OCI-LY1 (cell line): ENCODE measurements at regions not wholly inside any gene's neighbourhood (a gene's known extent, or its start where the extent isn't known, plus 50 kb on each side); places are given as distances from the start of the nearest gene placed in this dataset.

Experiments used
- EZH2 ChIP-seq: fragments of 200-600 bp; sonication (generic), shearing (Covaris generic); IDR thresholded peaks from 2 replicates; pipeline ENCODE4 v1.8.0; 2017; ENCODE audit warnings: borderline replicate concordance, mixed run types, mild to moderate bottlenecking, antibody characterized with exemption, low read length, moderate library complexity, mixed read lengths
- TF ChIP-seq, protein P1 (sequence below): fragments of 200-600 bp; sonication (generic), shearing (Covaris generic); IDR thresholded peaks from 2 replicates; pipeline ENCODE4 v1.5.1; 2017; ENCODE audit warnings: mild to moderate bottlenecking, antibody characterized with exemption, low read length, moderate library complexity, mixed read lengths

DNA sequence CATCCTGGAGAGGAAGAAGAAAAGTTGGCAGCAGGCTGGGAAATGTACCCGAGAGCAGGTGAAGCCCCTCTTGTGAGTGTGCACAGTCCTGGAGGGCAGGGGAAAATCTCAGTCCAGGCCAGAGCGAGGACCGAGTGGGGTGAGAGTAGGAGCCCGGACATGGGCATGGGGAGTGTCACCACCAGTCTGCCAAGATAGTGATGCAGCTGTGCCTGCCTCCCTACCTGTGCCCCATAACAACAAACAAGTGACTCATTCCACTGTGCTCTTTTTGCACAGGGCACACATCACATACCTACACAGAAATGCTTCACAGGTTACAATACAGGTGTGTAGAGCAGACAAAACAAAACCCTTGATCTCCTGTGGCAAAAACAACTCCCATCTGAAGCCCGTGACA lies 205.9 kb upstream of the PELI2 start:
- TF ChIP-seq, protein P1, sequence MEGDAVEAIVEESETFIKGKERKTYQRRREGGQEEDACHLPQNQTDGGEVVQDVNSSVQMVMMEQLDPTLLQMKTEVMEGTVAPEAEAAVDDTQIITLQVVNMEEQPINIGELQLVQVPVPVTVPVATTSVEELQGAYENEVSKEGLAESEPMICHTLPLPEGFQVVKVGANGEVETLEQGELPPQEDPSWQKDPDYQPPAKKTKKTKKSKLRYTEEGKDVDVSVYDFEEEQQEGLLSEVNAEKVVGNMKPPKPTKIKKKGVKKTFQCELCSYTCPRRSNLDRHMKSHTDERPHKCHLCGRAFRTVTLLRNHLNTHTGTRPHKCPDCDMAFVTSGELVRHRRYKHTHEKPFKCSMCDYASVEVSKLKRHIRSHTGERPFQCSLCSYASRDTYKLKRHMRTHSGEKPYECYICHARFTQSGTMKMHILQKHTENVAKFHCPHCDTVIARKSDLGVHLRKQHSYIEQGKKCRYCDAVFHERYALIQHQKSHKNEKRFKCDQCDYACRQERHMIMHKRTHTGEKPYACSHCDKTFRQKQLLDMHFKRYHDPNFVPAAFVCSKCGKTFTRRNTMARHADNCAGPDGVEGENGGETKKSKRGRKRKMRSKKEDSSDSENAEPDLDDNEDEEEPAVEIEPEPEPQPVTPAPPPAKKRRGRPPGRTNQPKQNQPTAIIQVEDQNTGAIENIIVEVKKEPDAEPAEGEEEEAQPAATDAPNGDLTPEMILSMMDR = no peak
- no peak for TF ChIP-seq EZH2
